ENCODE measurements at regions not wholly inside any gene's neighbourhood (a gene's known extent, or its start where the extent isn't known, plus 50 kb on each side); places are given as distances from the start of the nearest gene placed in this dataset.

- intact Hi-C loops (cut with DNase I, micrococcal nuclease): no loop called here
- H3K4me1 ChIP-seq (ENCODE audit: insufficient read depth, low read length): no peaks in the 10 kb centered on the region
- Mint-ChIP-seq H3K4me1 (ENCODE audit: low read depth) (no peaks in the 10 kb centered on the region), H3K27ac (no peak overlapping the region), H3K36me3 (ENCODE audit: low read depth) (no peaks in the 10 kb centered on the region), H3K9me3 (peaks cover 6% of the 10 kb centered on the region), H3K4me3 (no peak overlapping the region), H3K27me3 (no peaks in the 10 kb centered on the region)
- DNase-seq (no peak), ATAC-seq (ENCODE audit: poor library complexity) (no peak)
- H3K27ac ChIP-seq (ENCODE audit: low read depth in 1 of 2, low read length in 2 of 2): no peak overlapping the region
- no peak overlapping the region for H3K4me3 ChIP-seq (ENCODE audit: low read length)
- H3K27me3 ChIP-seq (ENCODE audit: control insufficient read depth in 1 of 2, insufficient read depth in 2 of 2, low read length in 2 of 2): no peaks in the 10 kb centered on the region
- CTCF ChIA-PET: no interaction called here
- no peaks in the 10 kb centered on the region for H3K36me3 ChIP-seq (ENCODE audit: insufficient read depth, low read length)
- H3K9me3 ChIP-seq (ENCODE audit: control insufficient read depth in 1 of 2, insufficient read depth in 1 of 2, low read length in 2 of 2): no peaks in the 10 kb centered on the region
- no peak for TF ChIP-seq CTCF (IDR thresholded peaks at IDR 0.05)
- POLR2A ChIA-PET: no interaction called here
Observed at GRCh38 chr6:105821027-105821426, 265.1 kb upstream of the PRDM1 start.

- Histone ChIP-seq H3K4me3 (ENCODE audit: low read length) (no peak overlapping the region), H3K36me3 (ENCODE audit: insufficient read depth, low read length) (no peaks in the 10 kb centered on the region), H3K27me3 (ENCODE audit: control insufficient read depth in 1 of 2, insufficient read depth in 2 of 2, low read length in 2 of 2) (no peaks in the 10 kb centered on the region), H3K9me3 (ENCODE audit: control insufficient read depth in 1 of 2, insufficient read depth in 1 of 2, low read length in 2 of 2) (no peaks in the 10 kb centered on the region), H3K27ac (ENCODE audit: low read depth in 1 of 2, low read length in 2 of 2) (no peak overlapping the region), H3K4me1 (ENCODE audit: insufficient read depth, low read length) (peaks cover 3% of the 10 kb centered on the region)
- no peak for DNase-seq
- ChIA-PET POLR2A (no interaction called here), CTCF (no interaction called here)
- intact Hi-C loops (cut with DNase I, micrococcal nuclease): no loop called here
- Mint-ChIP-seq H3K9me3 (peaks cover 6% of the 10 kb centered on the region), H3K27ac (no peak overlapping the region), H3K4me3 (no peak overlapping the region), H3K27me3 (no peaks in the 10 kb centered on the region), H3K4me1 (ENCODE audit: low read depth) (no peaks in the 10 kb centered on the region), H3K36me3 (ENCODE audit: low read depth) (no peaks in the 10 kb centered on the region)
- no peak for ATAC-seq (ENCODE audit: poor library complexity)
- no peak for TF ChIP-seq CTCF (IDR thresholded peaks at IDR 0.05)
Observed at GRCh38 chr6:105819745-105820144, 266.4 kb upstream of the PRDM1 start.

DNA sequence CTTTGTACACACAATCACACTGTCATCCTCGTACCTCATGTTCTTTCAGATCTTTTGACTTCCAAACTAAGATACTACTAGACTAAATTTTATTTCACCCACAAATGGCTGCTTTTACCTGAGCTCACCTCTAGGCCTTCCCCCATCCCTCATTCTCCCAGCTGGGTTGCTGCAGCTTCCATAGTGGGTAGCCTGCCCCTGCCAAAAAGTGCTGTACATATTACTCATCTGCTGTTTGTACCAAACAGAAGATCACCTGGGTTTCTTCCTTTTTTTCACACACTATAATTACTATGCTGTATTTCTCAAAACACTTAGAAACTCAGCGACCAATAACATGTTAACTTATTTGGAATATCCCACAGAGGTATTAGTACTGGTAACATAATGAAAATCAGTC lies 267.6 kb upstream of the PRDM1 start:
- Mint-ChIP-seq H3K27ac (no peak overlapping the region), H3K9me3 (peaks cover 6% of the 10 kb centered on the region), H3K36me3 (ENCODE audit: low read depth) (no peaks in the 10 kb centered on the region), H3K27me3 (no peaks in the 10 kb centered on the region), H3K4me3 (no peak overlapping the region), H3K4me1 (ENCODE audit: low read depth) (no peaks in the 10 kb centered on the region)
- no peak for DNase-seq
- TF ChIP-seq CTCF (IDR thresholded peaks at IDR 0.05): no peak
- Histone ChIP-seq H3K9me3 (ENCODE audit: control insufficient read depth in 1 of 2, insufficient read depth in 1 of 2, low read length in 2 of 2) (no peaks in the 10 kb centered on the region), H3K36me3 (ENCODE audit: insufficient read depth, low read length) (no peaks in the 10 kb centered on the region), H3K27me3 (ENCODE audit: control insufficient read depth in 1 of 2, insufficient read depth in 2 of 2, low read length in 2 of 2) (no peaks in the 10 kb centered on the region), H3K4me3 (ENCODE audit: low read length) (no peak overlapping the region), H3K4me1 (ENCODE audit: insufficient read depth, low read length) (peaks cover 3% of the 10 kb centered on the region), H3K27ac (ENCODE audit: low read depth in 1 of 2, low read length in 2 of 2) (no peak overlapping the region)
- ChIA-PET POLR2A (no interaction called here), CTCF (no interaction called here)
- intact Hi-C loops (cut with DNase I, micrococcal nuclease): no loop called here
- no peak for ATAC-seq (ENCODE audit: poor library complexity)
